ENCODE measurements at regions not wholly inside any gene's neighbourhood (a gene's known extent, or its start where the extent isn't known, plus 50 kb on each side); places are given as distances from the start of the nearest gene placed in this dataset.

DNA sequence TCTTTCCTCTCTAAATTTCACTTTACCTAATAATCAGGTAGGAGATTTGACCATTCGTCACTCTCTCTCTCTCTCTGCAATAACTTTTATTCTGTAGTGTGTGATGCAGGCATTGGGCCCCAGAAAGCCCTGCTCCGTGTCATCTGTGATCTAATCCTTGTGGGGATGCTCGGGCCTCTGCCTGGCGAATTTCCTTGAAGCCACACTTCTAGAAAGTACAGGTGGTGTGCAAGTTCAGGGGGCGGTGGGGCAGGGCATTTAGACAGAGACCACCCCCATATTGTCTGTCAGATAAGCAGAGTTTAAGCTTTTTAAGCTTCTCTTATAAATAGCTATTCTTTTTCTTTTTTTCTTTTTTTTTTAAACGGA is 53.4 kb upstream of the GPR12 start:
- TF ChIP-seq, protein P1, sequence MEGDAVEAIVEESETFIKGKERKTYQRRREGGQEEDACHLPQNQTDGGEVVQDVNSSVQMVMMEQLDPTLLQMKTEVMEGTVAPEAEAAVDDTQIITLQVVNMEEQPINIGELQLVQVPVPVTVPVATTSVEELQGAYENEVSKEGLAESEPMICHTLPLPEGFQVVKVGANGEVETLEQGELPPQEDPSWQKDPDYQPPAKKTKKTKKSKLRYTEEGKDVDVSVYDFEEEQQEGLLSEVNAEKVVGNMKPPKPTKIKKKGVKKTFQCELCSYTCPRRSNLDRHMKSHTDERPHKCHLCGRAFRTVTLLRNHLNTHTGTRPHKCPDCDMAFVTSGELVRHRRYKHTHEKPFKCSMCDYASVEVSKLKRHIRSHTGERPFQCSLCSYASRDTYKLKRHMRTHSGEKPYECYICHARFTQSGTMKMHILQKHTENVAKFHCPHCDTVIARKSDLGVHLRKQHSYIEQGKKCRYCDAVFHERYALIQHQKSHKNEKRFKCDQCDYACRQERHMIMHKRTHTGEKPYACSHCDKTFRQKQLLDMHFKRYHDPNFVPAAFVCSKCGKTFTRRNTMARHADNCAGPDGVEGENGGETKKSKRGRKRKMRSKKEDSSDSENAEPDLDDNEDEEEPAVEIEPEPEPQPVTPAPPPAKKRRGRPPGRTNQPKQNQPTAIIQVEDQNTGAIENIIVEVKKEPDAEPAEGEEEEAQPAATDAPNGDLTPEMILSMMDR (IDR thresholded peaks at IDR 0.05; ENCODE audit: low read depth, low read length) = no peak
- no peak for TF ChIP-seq EZH2phosphoT487 (IDR thresholded peaks at IDR 0.05; ENCODE audit: low read depth)

All from OCI-LY3 (cell line).